ENCODE measurements at regions not wholly inside any gene's neighbourhood (a gene's known extent, or its start where the extent isn't known, plus 50 kb on each side); places are given as distances from the start of the nearest gene placed in this dataset.

GRCh38 chr11:32016111-32016510, 74.8 kb upstream of the RCN1 start:
- H3K27me3 ChIP-seq (ENCODE audit: insufficient read depth, low read length) = no peaks in the 10 kb centered on the region
- peaks cover 0 to 2% of the 10 kb centered on the region in 2 experiments; a peak in 2 of 5 replicates for H3K9me3 Mint-ChIP-seq
- H3K79me1 ChIP-seq (ENCODE audit: insufficient read depth, low read depth, low read length, poor library complexity, severe bottlenecking) = no peaks in the 10 kb centered on the region

More at GRCh38 chr11:32016111-32016510, 74.8 kb upstream of the RCN1 start:
- H3K4me3 Mint-ChIP-seq = no peak overlapping the region
- Histone ChIP-seq H2BK15ac (ENCODE audit: low read depth, low read length) (no peak overlapping the region), H3K9ac (ENCODE audit: extremely low read depth, insufficient read length, low read length) (no peak overlapping the region), H3K23ac (ENCODE audit: insufficient read length, low read depth, low read length) (no peak overlapping the region), H2BK20ac (ENCODE audit: low read depth, low read length, poor library complexity, severe bottlenecking) (no peak overlapping the region), H3K4me2 (ENCODE audit: insufficient read depth, insufficient read length, low read length) (no peak overlapping the region), H3K4ac (ENCODE audit: low read depth, low read length) (no peak overlapping the region), H2BK5ac (ENCODE audit: insufficient read length, low read length) (no peak overlapping the region), H4K91ac (ENCODE audit: insufficient read length, low read depth, low read length) (no peak overlapping the region), H4K8ac (replicated peaks; ENCODE audit: insufficient read length, low read depth, low read length) (no peak overlapping the region), H3K56ac (ENCODE audit: insufficient read length, low read depth, low read length) (no peak overlapping the region), H3K9me3 (ENCODE audit: control insufficient read depth, low read depth, low read length) (no peaks in the 10 kb centered on the region), H3K4me1 (ENCODE audit: insufficient read depth, low read length) (no peaks in the 10 kb centered on the region), H2AK5ac (ENCODE audit: insufficient read length, low read length) (no peak overlapping the region), H3K18ac (ENCODE audit: insufficient read length, low read depth, low read length) (no peak overlapping the region), H4K20me1 (ENCODE audit: control insufficient read depth, insufficient read depth, insufficient read length) (no peaks in the 10 kb centered on the region), H4K5ac (ENCODE audit: insufficient read length, low read depth, low read length) (no peak overlapping the region), H3T11ph (ENCODE audit: low read length) (no peak overlapping the region), H3K23me2 (ENCODE audit: insufficient read length, low read depth, low read length, poor library complexity, severe bottlenecking) (no peaks in the 10 kb centered on the region), H3K79me2 (ENCODE audit: insufficient read depth, low read length) (no peaks in the 10 kb centered on the region), H3K27ac (ENCODE audit: insufficient read length, low read depth, low read length) (no peak overlapping the region), H3K14ac (ENCODE audit: insufficient read depth, low read length) (no peak overlapping the region), H2BK120ac (ENCODE audit: low read depth, low read length, poor library complexity, severe bottlenecking) (no peak overlapping the region), H2BK12ac (ENCODE audit: insufficient read length, low read depth, low read length) (no peak overlapping the region), H2AFZ (ENCODE audit: low read length) (no peak overlapping the region)
- WGBS (ENCODE audit: extremely low coverage, insufficient read length, low lambda C conversion rate) = no CpG with 5 or more reads among the region's 2 CpGs
- H3K4me1 Mint-ChIP-seq = no peaks in the 10 kb centered on the region
- no peak overlapping the region for H3K27ac Mint-ChIP-seq
- TF ChIP-seq CTCF (conservative IDR thresholded peaks at IDR 0.05) = no peak
- no peaks in the 10 kb centered on the region for H3K36me3 Mint-ChIP-seq (ENCODE audit: insufficient read depth in 1 of 3, low read depth in 3 of 3)
- no peaks in the 10 kb centered on the region; the same call in 1 of the 2 replicates for H3K27me3 Mint-ChIP-seq (ENCODE audit: low read depth)
- no peak for DNase-seq
